Fibroblast of pulmonary artery (primary cell): ENCODE measurements at regions not wholly inside any gene's neighbourhood (a gene's known extent, or its start where the extent isn't known, plus 50 kb on each side); places are given as distances from the start of the nearest gene placed in this dataset.
"Not testable (repeated sequence)": the region's sequence is repeated elsewhere in the genome, so short reads cannot be mapped to it uniquely, and the experiment has no call there.

Experiments
- DNase-seq: peaks from one replicate; pipeline ENCODE4 v3.0.0-alpha.2; 2010; ENCODE audit warnings: low read depth
- H3K4me3 ChIP-seq: replicated peaks from 2 replicates; pipeline ENCODE4 v1.5.1; 2011; ENCODE audit warnings: low read depth, mild to moderate bottlenecking, control low read depth, low read length, moderate library complexity
- TF ChIP-seq, protein P1 (sequence below): IDR thresholded peaks from 2 replicates; pipeline ENCODE4 v1.5.1; 2011; ENCODE audit warnings: mild to moderate bottlenecking, control low read depth, low read length, inconsistent platforms; ENCODE audit errors: missing control alignments

- H3K4me3 ChIP-seq = not testable (repeated sequence)
Measured at GRCh38 chrX:71822314-71822713, 59.2 kb downstream of the CXorf49B start.

GRCh38 chrX:71823391-71824057 lies 60.4 kb downstream of the CXorf49B start:
- no peak overlapping the region for H3K4me3 ChIP-seq
- DNase-seq = no peak
- TF ChIP-seq, protein P1, sequence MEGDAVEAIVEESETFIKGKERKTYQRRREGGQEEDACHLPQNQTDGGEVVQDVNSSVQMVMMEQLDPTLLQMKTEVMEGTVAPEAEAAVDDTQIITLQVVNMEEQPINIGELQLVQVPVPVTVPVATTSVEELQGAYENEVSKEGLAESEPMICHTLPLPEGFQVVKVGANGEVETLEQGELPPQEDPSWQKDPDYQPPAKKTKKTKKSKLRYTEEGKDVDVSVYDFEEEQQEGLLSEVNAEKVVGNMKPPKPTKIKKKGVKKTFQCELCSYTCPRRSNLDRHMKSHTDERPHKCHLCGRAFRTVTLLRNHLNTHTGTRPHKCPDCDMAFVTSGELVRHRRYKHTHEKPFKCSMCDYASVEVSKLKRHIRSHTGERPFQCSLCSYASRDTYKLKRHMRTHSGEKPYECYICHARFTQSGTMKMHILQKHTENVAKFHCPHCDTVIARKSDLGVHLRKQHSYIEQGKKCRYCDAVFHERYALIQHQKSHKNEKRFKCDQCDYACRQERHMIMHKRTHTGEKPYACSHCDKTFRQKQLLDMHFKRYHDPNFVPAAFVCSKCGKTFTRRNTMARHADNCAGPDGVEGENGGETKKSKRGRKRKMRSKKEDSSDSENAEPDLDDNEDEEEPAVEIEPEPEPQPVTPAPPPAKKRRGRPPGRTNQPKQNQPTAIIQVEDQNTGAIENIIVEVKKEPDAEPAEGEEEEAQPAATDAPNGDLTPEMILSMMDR = no peak

More at GRCh38 chrX:71822314-71822713, 59.2 kb downstream of the CXorf49B start:
- not testable (repeated sequence) for DNase-seq

GRCh38 chrX:71828086-71828485 lies 64.9 kb downstream of the CXorf49B start:
- no peak for DNase-seq
- H3K4me3 ChIP-seq = no peak overlapping the region
- TF ChIP-seq, protein P1 = no peak

GRCh38 chrX:71838092-71838491 lies 72.6 kb upstream of the NHSL2 start:
- not testable (repeated sequence) for DNase-seq, H3K4me3 ChIP-seq

DNA sequence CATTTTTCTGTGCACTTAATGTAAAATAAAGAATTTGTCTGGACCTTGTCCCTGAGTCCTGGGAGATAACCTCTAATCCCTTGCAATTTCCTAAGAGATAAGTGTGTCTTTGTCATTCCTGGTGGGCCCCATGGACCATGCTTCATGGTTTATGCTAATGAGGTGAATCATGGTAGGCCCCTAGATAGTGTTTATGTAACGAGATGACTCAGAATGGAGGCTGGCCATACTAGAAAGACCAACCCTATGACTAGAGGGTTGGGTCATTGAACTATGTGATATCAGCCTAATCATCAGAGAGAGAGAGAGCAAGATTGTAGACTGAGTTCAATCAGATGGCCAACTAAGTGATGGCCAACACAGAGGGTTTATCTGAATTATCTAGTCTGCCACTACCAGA lies 64.2 kb upstream of the NHSL2 start:
- peak; percentile 9 for DNase-seq
- TF ChIP-seq, protein P1 = no peak

DNA sequence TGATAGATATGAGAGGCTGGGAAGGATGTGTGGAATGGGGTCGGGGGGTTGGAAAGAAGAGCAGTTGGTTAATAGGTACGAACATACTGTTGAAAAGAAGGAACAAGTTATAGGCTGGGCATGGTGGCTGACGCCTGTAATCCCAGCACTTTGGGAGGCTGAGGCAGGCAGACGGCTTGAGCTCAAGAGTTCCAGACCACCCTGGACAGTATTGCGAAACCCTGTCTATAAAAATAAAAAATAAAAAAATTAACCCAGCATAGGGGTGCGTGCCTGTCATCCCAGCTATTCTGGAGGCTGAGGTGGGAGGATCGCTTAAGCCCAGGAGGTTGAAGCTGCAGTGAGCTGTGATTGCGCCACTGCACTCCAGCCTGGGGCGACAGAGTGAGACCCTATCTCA lies 58.5 kb upstream of the NHSL2 start:
- H3K4me3 ChIP-seq = no peak overlapping the region
- no peak for DNase-seq
- TF ChIP-seq, protein P1 = no peak

More for the DNA sequence above, 64.2 kb upstream of the NHSL2 start:
- no peak overlapping the region for H3K4me3 ChIP-seq

GRCh38 chrX:71859637-71860036 lies 51.0 kb upstream of the NHSL2 start:
- no peak overlapping the region for H3K4me3 ChIP-seq
- TF ChIP-seq, protein P1 = peak; percentile 43
- peak; percentile 44 for DNase-seq
